GM18520 (cell line): ENCODE measurements at regions not wholly inside any gene's neighbourhood (a gene's known extent, or its start where the extent isn't known, plus 50 kb on each side); places are given as distances from the start of the nearest gene placed in this dataset.
"Not testable (repeated sequence)": the region's sequence is repeated elsewhere in the genome, so short reads cannot be mapped to it uniquely, and the experiment has no call there.

ENCODE experiments used
- ATAC-seq: cut with Tn5 transposase; IDR thresholded peaks from one replicate; pipeline ENCODE4 v1.9.1; 2021; ENCODE audit not compliant: unreplicated experiment

DNA sequence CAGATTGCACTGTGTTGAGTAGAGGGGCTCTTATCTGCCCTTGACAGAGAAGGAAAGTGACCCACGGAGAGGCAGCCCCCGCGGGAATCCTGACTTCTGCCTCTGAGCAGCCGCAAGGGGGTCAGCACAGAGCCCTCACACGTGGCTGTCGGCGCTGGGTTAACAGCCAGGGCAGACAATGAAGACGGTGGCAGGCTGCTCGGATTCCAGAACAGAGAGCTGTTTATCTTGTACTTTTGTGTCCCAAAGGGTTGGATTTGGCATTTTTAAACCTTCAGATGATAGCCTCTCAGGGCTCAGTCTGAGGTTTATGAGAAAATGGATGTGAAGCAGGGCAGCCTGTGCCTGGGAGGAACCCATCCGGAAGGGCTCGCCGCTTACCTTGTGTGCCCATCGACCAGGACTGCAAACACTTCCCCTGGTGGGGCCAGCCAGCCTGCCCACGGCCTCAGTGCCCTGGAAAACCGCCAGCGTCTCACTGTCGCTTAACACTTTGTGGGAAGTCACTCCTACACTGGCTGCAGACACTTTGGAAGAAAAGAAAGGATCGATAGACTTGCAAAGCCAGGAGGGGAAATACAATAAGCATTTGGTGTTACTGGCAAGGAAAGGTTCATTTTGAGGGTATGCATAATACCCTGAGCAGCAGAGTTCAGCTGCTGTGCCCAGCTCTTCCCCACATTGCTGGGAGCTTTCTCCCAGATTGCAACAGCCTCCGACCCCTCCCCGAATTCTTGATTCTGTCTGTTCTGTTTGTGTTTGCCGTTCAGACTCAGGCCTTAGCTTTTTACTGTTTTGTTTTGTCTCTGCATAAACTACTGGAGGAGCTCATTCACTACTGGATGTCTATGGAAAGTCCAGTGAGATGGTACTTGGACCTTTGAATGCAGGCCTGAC, 325.3 kb upstream of the MYT1L start:
- no peak for ATAC-seq

DNA sequence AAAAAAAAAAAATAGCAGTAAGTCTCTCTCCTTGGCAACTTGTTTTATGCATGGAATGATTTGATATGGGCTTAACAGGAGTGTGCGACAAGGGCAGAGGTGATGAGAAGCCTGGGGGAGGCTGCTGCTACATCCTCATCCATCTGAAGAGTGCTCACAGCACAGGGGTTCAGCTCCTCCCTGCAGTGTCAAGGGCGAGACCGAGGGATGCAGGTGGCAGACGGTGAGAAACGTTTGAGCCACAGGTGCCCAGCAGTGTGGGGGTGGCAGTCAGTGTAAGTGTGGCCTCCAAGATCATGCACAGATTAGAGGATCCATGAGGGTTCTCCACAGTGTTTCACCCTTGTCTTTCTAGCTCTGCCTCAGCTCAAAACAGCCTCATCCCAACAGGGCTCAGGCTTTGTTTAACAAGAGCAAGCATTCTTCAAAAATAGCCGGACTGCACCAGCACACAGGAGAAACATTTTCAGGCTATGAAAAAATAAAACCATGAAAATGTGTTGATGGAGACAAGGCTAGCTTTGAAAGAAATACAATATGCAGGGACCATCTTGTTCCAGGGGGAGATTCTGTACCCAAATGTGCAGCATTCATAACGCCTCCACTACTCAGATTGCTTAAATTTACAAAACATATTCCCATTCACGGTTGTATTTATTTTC, 324.5 kb upstream of the MYT1L start:
- ATAC-seq = no peak

- no peak for ATAC-seq
Measured at GRCh38 chr2:2653231-2653630, 322.2 kb upstream of the MYT1L start.

- no peak for ATAC-seq
Measured at GRCh38 chr2:2650608-2651375, 319.7 kb upstream of the MYT1L start.

DNA sequence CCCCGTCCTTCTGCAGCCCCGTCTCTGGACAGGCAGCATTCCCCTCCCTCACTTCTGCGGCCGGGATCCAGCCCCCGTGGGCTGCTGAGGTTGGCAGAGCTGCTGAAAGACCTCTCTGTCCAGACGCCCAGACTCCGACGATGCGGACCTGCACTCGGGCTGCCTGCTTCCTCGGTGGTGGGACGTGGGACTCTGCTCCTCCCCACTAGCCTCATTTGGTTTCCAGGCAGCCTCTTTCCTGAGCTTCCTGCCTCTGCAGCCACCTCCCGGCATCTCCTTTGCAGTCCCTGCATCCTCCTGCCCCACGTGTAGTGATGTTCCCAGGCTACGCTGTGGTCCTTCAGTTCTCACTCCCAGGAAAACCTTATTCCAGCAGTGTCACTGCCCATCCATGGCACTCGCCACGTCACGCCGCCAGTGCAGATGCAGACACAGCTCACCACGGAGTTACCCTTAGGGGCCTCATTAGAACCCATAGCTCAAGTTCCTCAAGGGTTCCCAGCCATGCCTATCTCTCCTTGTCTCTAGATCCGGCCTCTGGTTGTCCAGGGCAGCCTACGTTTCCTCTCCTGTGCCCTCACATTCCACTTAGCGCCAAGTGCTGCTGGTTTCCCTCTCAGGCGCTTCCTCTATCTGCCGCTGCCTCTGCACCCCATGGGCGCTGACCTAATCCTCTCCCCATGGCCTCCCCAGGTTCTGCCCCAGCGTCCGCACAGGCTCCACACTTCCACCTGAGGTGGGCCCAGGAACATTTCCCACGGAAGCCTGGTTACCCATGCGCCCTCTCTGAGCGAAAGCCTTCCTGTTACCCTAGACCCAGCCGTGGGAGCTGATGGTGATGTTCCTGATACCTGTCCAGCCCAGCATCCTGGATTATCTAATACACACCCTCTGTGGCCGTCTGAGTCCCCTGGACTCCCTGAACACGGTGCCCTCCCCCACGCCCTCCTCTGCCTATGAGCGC, 318.3 kb upstream of the MYT1L start:
- ATAC-seq = no peak

- ATAC-seq = no peak
Measured at GRCh38 chr2:2648094-2648493, 317.0 kb upstream of the MYT1L start.

DNA sequence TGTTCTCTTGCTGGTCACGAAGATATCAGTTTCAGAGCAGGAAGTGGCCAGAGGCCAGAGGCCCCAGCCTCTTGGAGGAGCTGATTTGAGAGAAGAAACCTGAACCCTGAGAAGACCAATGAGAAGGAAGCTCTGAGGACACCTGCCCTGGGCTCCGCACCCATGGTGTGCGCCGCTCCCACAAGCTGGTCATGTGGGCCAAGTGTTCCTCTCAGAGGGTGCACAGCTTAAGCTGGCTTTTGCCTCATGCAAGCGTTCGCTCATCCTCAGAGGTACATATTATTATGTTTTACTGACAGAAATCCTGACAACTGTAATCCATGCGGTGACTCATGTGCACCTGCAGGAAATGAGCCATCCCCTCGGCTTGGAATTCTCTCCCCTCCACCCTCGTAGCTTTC, 316.1 kb upstream of the MYT1L start:
- no peak for ATAC-seq

GRCh38 chr2:2646433-2647051, 315.5 kb upstream of the MYT1L start:
- peak; percentile 64 for ATAC-seq

DNA sequence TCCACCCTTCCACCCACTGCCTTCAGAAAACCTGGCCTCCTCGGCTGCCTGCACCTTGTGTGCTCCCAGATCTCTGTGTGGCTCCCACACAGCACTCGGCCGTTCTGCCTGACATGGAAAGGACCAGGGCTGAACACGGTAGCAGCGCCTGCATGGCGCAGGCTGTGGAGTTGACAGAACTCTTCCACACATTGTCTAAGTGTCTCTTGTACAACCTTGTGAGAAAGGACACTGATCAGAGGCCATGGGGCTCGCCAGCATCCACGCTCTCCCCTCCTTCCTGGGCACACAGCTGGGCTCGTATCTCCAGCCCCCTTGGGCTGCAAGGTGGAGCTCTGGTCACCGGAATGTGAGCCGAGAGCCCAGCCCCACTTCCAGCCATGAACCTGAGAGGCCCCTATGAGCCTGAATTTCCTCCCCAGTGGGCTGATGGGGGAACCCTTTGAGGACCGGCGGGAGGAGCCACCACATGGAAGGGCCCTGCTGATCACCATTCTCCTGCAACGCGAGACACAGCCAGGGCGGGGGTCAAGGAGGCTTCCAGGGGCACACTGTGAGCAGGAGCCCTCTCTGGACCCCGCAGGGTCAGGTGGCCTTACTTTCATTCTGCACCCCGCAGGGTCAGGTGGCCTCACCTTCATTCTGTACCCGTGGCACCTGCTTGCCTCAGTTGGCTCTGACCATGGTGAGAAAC, 314.2 kb upstream of the MYT1L start:
- no peak for ATAC-seq

- ATAC-seq = not testable (repeated sequence)
Measured at GRCh38 chr2:2644751-2645150, 313.7 kb upstream of the MYT1L start.

- ATAC-seq = no peak
Measured at GRCh38 chr2:2644040-2644439, 313.0 kb upstream of the MYT1L start.

GRCh38 chr2:2642906-2643890, 312.1 kb upstream of the MYT1L start:
- no peak for ATAC-seq

GRCh38 chr2:2641541-2642410, 310.7 kb upstream of the MYT1L start:
- no peak for ATAC-seq

DNA sequence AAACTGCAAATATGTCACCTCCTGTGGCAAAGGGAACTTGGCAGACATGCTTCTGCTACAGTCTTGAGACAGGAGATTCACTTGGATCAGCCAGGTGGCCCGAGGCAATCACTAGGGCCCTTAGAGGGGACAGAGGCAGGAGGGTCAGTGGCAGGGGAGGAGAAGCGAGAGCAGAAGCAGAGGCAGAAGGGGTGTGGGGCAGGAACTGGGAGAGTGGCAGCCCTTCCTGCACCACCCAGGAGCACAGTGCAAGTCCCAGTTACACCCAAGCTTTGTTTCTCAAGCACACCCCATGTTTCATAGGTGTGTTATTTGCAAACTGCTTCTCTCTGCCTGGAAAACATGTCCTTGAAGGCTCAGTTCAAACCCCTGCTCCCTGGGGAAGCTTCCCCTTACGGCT, 309.7 kb upstream of the MYT1L start:
- ATAC-seq = no peak

DNA sequence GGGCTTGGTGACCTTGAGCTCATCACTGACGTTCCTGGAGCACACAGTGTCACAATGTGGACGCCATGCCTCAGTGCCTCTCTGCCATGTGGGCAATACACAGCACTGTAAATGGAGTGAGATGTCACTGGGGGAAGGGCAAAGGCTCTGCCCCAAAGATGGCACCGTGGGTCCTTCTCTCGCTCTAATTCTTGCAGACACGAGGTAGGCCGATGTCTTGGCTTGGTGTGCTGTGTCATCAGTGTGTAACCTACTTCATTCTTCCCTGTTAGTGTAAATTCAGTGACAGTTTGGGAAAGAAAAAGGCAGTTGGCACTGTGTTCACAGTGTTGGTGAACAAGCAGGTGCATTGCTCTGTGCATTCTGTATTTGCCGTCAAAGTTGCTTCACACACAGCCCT, 309.3 kb upstream of the MYT1L start:
- ATAC-seq = no peak

DNA sequence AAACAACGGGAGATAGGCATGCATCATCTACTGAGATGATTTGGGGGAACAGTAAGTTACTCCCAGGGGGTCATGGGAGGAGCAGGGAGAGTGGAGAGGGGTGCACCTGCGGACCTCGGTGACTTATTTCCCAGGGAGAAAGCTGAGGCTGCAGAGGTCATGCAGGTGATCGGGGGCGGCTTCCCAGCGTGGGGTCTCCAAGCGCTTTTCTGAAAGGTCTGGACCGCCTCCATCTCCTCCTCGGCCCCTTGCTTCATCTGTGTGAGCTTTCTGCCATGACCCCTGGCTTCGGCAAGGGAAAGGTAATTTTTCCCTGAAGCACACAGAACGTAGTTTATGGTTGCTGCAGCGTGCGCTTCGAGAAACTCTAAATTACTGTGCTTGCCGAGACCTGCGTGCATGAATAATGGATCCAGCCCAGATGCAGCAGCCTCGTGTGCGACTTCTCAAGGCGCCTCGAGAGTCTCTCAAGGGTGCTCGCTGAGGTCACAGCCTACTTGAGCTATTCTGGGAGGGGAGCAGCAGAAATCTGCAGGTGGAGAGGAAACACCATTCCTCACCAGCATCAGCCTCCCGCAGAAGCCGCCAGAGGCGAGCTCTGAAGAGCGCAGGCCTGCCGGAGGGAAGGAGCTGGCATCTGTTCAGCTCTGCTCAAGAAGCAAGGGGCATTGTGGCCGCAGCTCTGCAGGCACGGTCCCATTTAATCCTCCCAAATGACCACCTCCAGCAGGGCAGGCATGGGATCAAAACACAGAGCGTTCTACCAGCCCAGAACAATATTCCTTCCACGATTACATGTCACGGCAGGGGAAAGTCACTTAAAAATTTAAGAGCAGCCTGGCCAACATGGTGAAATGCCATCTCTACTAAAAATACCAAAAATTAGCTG, 308.4 kb upstream of the MYT1L start:
- ATAC-seq = no peak
